Panc1 (cell line): ENCODE measurements at regions not wholly inside any gene's neighbourhood (a gene's known extent, or its start where the extent isn't known, plus 50 kb on each side); places are given as distances from the start of the nearest gene placed in this dataset.

Experiments
- ATAC-seq: fragments of 200-7000 bp; cut with Tn5 transposase; 2 replicates; pipeline ENCODE4 v1.9.1; 2020; ENCODE audit warnings: mild to moderate bottlenecking, moderate library complexity
- BruUV-seq: library from RNA; stranded (reverse); fragments of 400-500 nt; replicated peaks from 2 replicates; lab custom pipeline; 2021; lab: Mats Ljungman, UMichigan
- CTCF ChIA-PET: fragments of 300-600 bp; sonication (Branson Sonifier 250); formaldehyde crosslinking; loops from one replicate; lab custom pipeline; 2022; ENCODE audit warnings: antibody characterized with exemption; lab: Charles Lee
- POLR2A ChIA-PET: fragments of 300-600 bp; sonication (Branson Sonifier 250); formaldehyde crosslinking; loops from one replicate; lab custom pipeline; 2022; ENCODE audit warnings: antibody characterized with exemption; lab: Charles Lee
- DNase-seq: peaks from one replicate; pipeline ENCODE4 v3.0.0-alpha.2; 2010; ENCODE audit warnings: low read depth, low spot score
- H3K27ac ChIP-seq: 2 replicates; pipeline ENCODE4 v1.5.1; 2011; ENCODE audit warnings: mild to moderate bottlenecking, low read length, inconsistent platforms
- H3K27me3 ChIP-seq: fragments of 200-500 bp; sonication (Bioruptor generic); 2 replicates; pipeline ENCODE4 v1.6.0; 2014; ENCODE audit warnings: low read length, inconsistent platforms; ENCODE audit not compliant: control insufficient read depth, insufficient read depth
- H3K36me3 ChIP-seq: fragments of 200-500 bp; sonication (Bioruptor generic); 2 replicates; pipeline ENCODE4 v1.5.1; 2014; ENCODE audit warnings: inconsistent platforms, mild to moderate bottlenecking, low read length, moderate library complexity; ENCODE audit not compliant: control insufficient read depth, insufficient read depth
- H3K4me1 ChIP-seq: 2 replicates; pipeline ENCODE4 v1.5.1; 2011; ENCODE audit warnings: inconsistent platforms, mild to moderate bottlenecking, low read length, moderate library complexity; ENCODE audit not compliant: control insufficient read depth, insufficient read depth
- H3K4me3 ChIP-seq, 2 experiments: 2 replicates each; pipeline ENCODE4 v1.5.1; 2011 to 2012; ENCODE audit warnings: low read depth in 2 of 2, low read length in 2 of 2, mild to moderate bottlenecking in 2 of 2, inconsistent platforms in 1 of 2, moderate library complexity in 1 of 2
- H3K9me3 ChIP-seq: fragments of 200-500 bp; sonication (Bioruptor generic); 2 replicates; pipeline ENCODE4 v1.5.1; 2014; ENCODE audit warnings: low read depth, mild to moderate bottlenecking, inconsistent platforms, low read length, moderate library complexity; ENCODE audit not compliant: control insufficient read depth, insufficient read depth
- CTCF ChIP-seq: fragments of 450-650 bp; IDR thresholded peaks from 2 replicates; pipeline ENCODE4 v1.5.1; 2017; ENCODE audit warnings: mild to moderate bottlenecking
- POLR2AphosphoS5 ChIP-seq: IDR thresholded peaks from 2 replicates; pipeline ENCODE4 v1.6.1; 2012; ENCODE audit warnings: mild to moderate bottlenecking, low read depth, low read length, moderate library complexity
- REST ChIP-seq, 2 experiments: IDR thresholded peaks; 2 replicates each; pipeline ENCODE4 v1.6.1; 2011 to 2012; ENCODE audit warnings: low read depth in 2 of 2, control low read depth in 1 of 2, low read length in 1 of 2, mild to moderate bottlenecking in 1 of 2, moderate library complexity in 1 of 2; ENCODE audit not compliant: insufficient read depth in 1 of 2
- SIN3A ChIP-seq: IDR thresholded peaks from 2 replicates; pipeline ENCODE4 v1.6.1; 2012; ENCODE audit warnings: low read depth, mild to moderate bottlenecking, low read length, moderate library complexity, borderline replicate concordance; ENCODE audit not compliant: insufficient read depth
- TCF7L2 ChIP-seq: IDR thresholded peaks from 2 replicates; pipeline ENCODE4 v1.6.1; 2011; ENCODE audit warnings: mild to moderate bottlenecking, low read depth, low read length, inconsistent platforms
- in situ Hi-C: cut with HindIII; loops from 2 replicates; pipeline ENCODE4 v1.10.0; 2016; ENCODE audit warnings: low sequenced_read_pairs, low pct_unique_long_range_greater_than_20kb
- intact Hi-C: fragments of 100-400 bp; cut with micrococcal nuclease; formaldehyde crosslinking; loops from one replicate; pipeline ENCODE4 v1.10.0; 2022; ENCODE audit not compliant: unreplicated experiment

GRCh38 chr2:222779145-222779832 is 81.5 kb upstream of the ACSL3 start:
- no peak for DNase-seq
- TF ChIP-seq REST (IDR thresholded peaks at IDR 0.05; ENCODE audit: insufficient read depth in 1 of 2, low read depth in 2 of 2, low read length in 1 of 2): no peak
- no peak for TF ChIP-seq TCF7L2
- TF ChIP-seq CTCF: no peak
- no peak for TF ChIP-seq POLR2AphosphoS5
- TF ChIP-seq SIN3A: no peak
- POLR2A ChIA-PET: no interaction called here
- ATAC-seq: no peak
- intact Hi-C loops: no loop called here
- Histone ChIP-seq H3K4me3 (no peak overlapping the region), H3K9me3 (no peaks in the 10 kb centered on the region), H3K4me1 (no peaks in the 10 kb centered on the region), H3K27ac (no peak overlapping the region), H3K27me3 (peaks cover 2% of the 10 kb centered on the region; the same call in 1 of the 2 replicates), H3K36me3 (no peaks in the 10 kb centered on the region)
- no TSS peak for BruUV-seq
- CTCF ChIA-PET: no interaction called here
- in situ Hi-C loops: no loop called here

- no peak for DNase-seq
- ChIA-PET CTCF (no interaction called here), POLR2A (no interaction called here)
- no peaks in the 10 kb centered on the region for H3K4me1 ChIP-seq
- no peak overlapping the region for H3K27ac ChIP-seq
- no peak overlapping the region for H3K4me3 ChIP-seq
- ATAC-seq: no peak
- H3K27me3 ChIP-seq: peaks cover 2% of the 10 kb centered on the region; the same call in 1 of the 2 replicates
- TF ChIP-seq TCF7L2 (no peak), SIN3A (no peak), REST (IDR thresholded peaks at IDR 0.05; ENCODE audit: insufficient read depth in 1 of 2, low read depth in 2 of 2, low read length in 1 of 2) (no peak), CTCF (no peak), POLR2AphosphoS5 (no peak)
- BruUV-seq: no TSS peak
- in situ Hi-C loops: no loop called here
- intact Hi-C loops: no loop called here
- H3K36me3 ChIP-seq: no peaks in the 10 kb centered on the region
- H3K9me3 ChIP-seq: no peaks in the 10 kb centered on the region
These were observed 80.8 kb upstream of the ACSL3 start for GRCh38 chr2:222780051-222780450.
